ENCODE measurements at regions not wholly inside any gene's neighbourhood (a gene's known extent, or its start where the extent isn't known, plus 50 kb on each side); places are given as distances from the start of the nearest gene placed in this dataset.

GRCh38 chr6:170076466-170077165 lies 214.3 kb downstream of the DLL1 start:
- no peak overlapping the region for H3K27ac ChIP-seq
- DNase-seq (ENCODE audit: low read depth, low spot score) = no peak

GRCh38 chr6:170075659-170076223 lies 215.1 kb downstream of the DLL1 start:
- H3K27ac ChIP-seq = no peak overlapping the region
- no peak for DNase-seq (ENCODE audit: low read depth, low spot score)

GRCh38 chr6:170074907-170075306 lies 216.0 kb downstream of the DLL1 start:
- no peak overlapping the region for H3K27ac ChIP-seq
- DNase-seq (ENCODE audit: low read depth, low spot score) = no peak

GRCh38 chr6:170074435-170074834 lies 216.4 kb downstream of the DLL1 start:
- H3K27ac ChIP-seq = no peak overlapping the region
- DNase-seq (ENCODE audit: low read depth, low spot score) = no peak

GRCh38 chr6:170073846-170074245 lies 217.0 kb downstream of the DLL1 start:
- no peak overlapping the region for H3K27ac ChIP-seq
- DNase-seq (ENCODE audit: low read depth, low spot score) = no peak

GRCh38 chr6:170072246-170072645 lies 218.6 kb downstream of the DLL1 start:
- no peak overlapping the region for H3K27ac ChIP-seq
- DNase-seq (ENCODE audit: low read depth, low spot score) = no peak

- no peak overlapping the region for H3K27ac ChIP-seq
- no peak for DNase-seq (ENCODE audit: low read depth, low spot score)
Measured at GRCh38 chr6:170069611-170070010, 221.3 kb downstream of the DLL1 start.

GRCh38 chr6:170068496-170068895 lies 222.4 kb downstream of the DLL1 start:
- H3K27ac ChIP-seq = no peak overlapping the region
- DNase-seq (ENCODE audit: low read depth, low spot score) = no peak

GRCh38 chr6:170067923-170068360 lies 222.9 kb downstream of the DLL1 start:
- no peak overlapping the region for H3K27ac ChIP-seq
- no peak for DNase-seq (ENCODE audit: low read depth, low spot score)

- DNase-seq (ENCODE audit: low read depth, low spot score) = no peak
- H3K27ac ChIP-seq = no peak overlapping the region
Measured at GRCh38 chr6:170067181-170067641, 223.7 kb downstream of the DLL1 start.

GRCh38 chr6:170066679-170067078 lies 224.2 kb downstream of the DLL1 start:
- H3K27ac ChIP-seq = no peak overlapping the region
- no peak for DNase-seq (ENCODE audit: low read depth, low spot score)

GRCh38 chr6:170063851-170064602 lies 226.9 kb downstream of the DLL1 start:
- H3K27ac ChIP-seq = no peak overlapping the region
- no peak for DNase-seq (ENCODE audit: low read depth, low spot score)

- DNase-seq (ENCODE audit: low read depth, low spot score) = no peak
- H3K27ac ChIP-seq = no peak overlapping the region
Measured at GRCh38 chr6:170063431-170063830, 227.4 kb downstream of the DLL1 start.

- no peak overlapping the region for H3K27ac ChIP-seq
- no peak for DNase-seq (ENCODE audit: low read depth, low spot score)
Measured at GRCh38 chr6:170062915-170063241, 228.0 kb downstream of the DLL1 start.

- DNase-seq (ENCODE audit: low read depth, low spot score) = no peak
- H3K27ac ChIP-seq = no peak overlapping the region
Measured at GRCh38 chr6:170062209-170062914, 228.5 kb downstream of the DLL1 start.

GRCh38 chr6:170058878-170059485 lies 231.9 kb downstream of the DLL1 start:
- DNase-seq (ENCODE audit: low read depth, low spot score) = no peak

GRCh38 chr6:170057961-170058877 lies 232.7 kb downstream of the DLL1 start:
- DNase-seq (ENCODE audit: low read depth, low spot score) = no peak
- no peak overlapping the region for H3K27ac ChIP-seq

More at GRCh38 chr6:170058878-170059485, 231.9 kb downstream of the DLL1 start:
- no peak overlapping the region for H3K27ac ChIP-seq

- no peak for DNase-seq (ENCODE audit: low read depth, low spot score)
- no peak overlapping the region for H3K27ac ChIP-seq
Measured at GRCh38 chr6:170057034-170057734, 233.7 kb downstream of the DLL1 start.

- H3K27ac ChIP-seq = no peak overlapping the region
- DNase-seq (ENCODE audit: low read depth, low spot score) = no peak
Measured at GRCh38 chr6:170056278-170056711, 234.6 kb downstream of the DLL1 start.
